ENCODE measurements at regions not wholly inside any gene's neighbourhood (a gene's known extent, or its start where the extent isn't known, plus 50 kb on each side); places are given as distances from the start of the nearest gene placed in this dataset.

- no peak overlapping the region for H3K4me3 ChIP-seq (ENCODE audit: low read depth, low read length)
- in situ Hi-C loops (cut with HindIII; ENCODE audit: low sequenced_read_pairs): no loop called here
- TF ChIP-seq, protein P1, sequence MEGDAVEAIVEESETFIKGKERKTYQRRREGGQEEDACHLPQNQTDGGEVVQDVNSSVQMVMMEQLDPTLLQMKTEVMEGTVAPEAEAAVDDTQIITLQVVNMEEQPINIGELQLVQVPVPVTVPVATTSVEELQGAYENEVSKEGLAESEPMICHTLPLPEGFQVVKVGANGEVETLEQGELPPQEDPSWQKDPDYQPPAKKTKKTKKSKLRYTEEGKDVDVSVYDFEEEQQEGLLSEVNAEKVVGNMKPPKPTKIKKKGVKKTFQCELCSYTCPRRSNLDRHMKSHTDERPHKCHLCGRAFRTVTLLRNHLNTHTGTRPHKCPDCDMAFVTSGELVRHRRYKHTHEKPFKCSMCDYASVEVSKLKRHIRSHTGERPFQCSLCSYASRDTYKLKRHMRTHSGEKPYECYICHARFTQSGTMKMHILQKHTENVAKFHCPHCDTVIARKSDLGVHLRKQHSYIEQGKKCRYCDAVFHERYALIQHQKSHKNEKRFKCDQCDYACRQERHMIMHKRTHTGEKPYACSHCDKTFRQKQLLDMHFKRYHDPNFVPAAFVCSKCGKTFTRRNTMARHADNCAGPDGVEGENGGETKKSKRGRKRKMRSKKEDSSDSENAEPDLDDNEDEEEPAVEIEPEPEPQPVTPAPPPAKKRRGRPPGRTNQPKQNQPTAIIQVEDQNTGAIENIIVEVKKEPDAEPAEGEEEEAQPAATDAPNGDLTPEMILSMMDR (IDR thresholded peaks at IDR 0.05; ENCODE audit: low read depth, low read length, missing control alignments): no peak
Observed at GRCh38 chr3:152550284-152550683, 281.6 kb downstream of the MBNL1 start.

DNA sequence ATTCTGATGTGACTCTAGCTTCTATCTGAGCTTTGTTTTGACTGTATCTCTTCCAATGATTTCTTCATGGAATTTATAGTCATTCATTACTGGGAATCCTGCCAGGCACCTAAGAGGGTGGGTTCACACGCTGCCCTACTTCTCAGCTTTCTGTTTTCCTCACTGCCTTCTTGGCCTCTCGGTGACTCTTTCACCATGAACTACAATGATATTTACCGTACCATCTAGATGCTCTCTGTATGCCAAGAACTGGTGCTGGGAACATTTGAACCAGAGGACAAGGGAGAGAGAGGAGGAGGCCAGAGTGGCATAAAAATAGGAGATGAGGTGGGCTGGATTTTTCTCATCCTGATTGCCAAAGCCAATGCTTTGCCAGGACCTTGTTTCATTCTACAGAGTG, 280.0 kb upstream of the P2RY1 start:
- H3K4me3 ChIP-seq (ENCODE audit: low read depth, low read length): no peak overlapping the region
- TF ChIP-seq, protein P1 (IDR thresholded peaks at IDR 0.05; ENCODE audit: low read depth, low read length, missing control alignments): no peak
- in situ Hi-C loops (cut with HindIII; ENCODE audit: low sequenced_read_pairs): no loop called here
- peak; percentile 35 for DNase-seq (ENCODE audit: low read depth)

More at GRCh38 chr3:152550284-152550683, 281.6 kb downstream of the MBNL1 start:
- no peak for DNase-seq (ENCODE audit: low read depth)

DNA sequence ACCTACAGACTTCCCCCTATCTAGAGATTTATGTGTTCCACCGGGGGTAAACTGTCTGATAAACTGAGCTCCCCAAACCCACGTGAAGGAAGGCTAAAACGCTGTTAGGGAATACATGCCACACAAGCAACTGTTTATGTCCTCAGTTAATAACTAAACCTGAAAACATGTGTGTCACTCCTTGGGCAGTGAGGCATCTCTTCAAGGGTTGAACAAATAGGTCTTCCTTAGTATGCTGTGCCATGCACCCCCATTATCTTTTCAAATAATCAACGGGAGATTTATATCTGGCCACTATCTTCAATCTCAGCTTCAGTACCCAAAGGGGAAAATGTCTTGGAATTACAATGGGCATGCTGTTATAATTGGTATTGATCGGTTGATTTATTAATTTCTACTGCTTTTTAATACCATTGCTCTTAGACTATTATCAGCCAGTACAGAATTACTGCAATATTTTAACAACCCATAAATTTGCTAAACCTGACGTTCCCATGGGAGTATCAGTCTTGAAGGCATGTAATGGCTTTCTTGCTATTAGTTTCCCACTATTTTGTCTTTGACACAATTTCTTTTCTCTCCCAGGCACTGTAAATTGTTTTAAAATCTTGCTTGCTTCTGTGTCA, 279.2 kb upstream of the P2RY1 start:
- TF ChIP-seq, protein P1 (IDR thresholded peaks at IDR 0.05; ENCODE audit: low read depth, low read length, missing control alignments): no peak
- no peak overlapping the region for H3K4me3 ChIP-seq (ENCODE audit: low read depth, low read length)
- no peak for DNase-seq (ENCODE audit: low read depth)
- in situ Hi-C loops (cut with HindIII; ENCODE audit: low sequenced_read_pairs): no loop called here

DNA sequence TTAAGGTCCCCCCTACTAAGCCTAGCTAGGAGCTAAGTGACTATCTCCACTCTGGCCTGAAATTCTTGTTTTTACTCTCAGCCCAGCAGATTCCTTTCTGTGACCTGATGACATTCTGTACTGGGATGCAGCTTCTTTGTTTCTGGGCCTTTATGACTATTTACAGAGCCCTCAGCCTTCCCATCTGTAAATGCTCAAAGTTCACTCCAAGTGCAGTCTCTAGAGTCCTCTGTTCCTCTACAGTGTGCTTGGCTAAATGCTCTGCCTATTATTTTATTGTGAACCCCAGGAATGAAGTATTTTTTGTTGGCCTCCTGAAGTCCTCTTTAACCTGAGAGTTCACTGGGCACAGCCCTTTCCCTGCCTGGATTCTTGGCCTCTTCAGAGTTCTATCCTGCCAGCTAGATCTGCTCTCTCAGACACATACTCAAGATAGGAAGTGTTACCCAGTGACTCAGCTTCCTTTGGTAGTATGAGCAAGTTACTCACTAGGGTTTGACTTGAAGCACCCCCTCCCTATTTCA, 278.1 kb upstream of the P2RY1 start:
- no peak overlapping the region for H3K4me3 ChIP-seq (ENCODE audit: low read depth, low read length)
- DNase-seq (ENCODE audit: low read depth): no peak
- TF ChIP-seq, protein P1 (IDR thresholded peaks at IDR 0.05; ENCODE audit: low read depth, low read length, missing control alignments): no peak
- in situ Hi-C loops (cut with HindIII; ENCODE audit: low sequenced_read_pairs): no loop called here

- TF ChIP-seq, protein P1 (IDR thresholded peaks at IDR 0.05; ENCODE audit: low read depth, low read length, missing control alignments): no peak
- in situ Hi-C loops (cut with HindIII; ENCODE audit: low sequenced_read_pairs): no loop called here
- no peak for DNase-seq (ENCODE audit: low read depth)
- no peak overlapping the region for H3K4me3 ChIP-seq (ENCODE audit: low read depth, low read length)
Observed at GRCh38 chr3:152557302-152557999, 277.5 kb upstream of the P2RY1 start.

- in situ Hi-C loops (cut with HindIII; ENCODE audit: low sequenced_read_pairs): no loop called here
- no peak overlapping the region for H3K4me3 ChIP-seq (ENCODE audit: low read depth, low read length)
- TF ChIP-seq, protein P1 (IDR thresholded peaks at IDR 0.05; ENCODE audit: low read depth, low read length, missing control alignments): no peak
- DNase-seq (ENCODE audit: low read depth): no peak
Observed at GRCh38 chr3:152558386-152558785, 276.5 kb upstream of the P2RY1 start.
